PC-9 (cell line): ENCODE measurements at regions not wholly inside any gene's neighbourhood (a gene's known extent, or its start where the extent isn't known, plus 50 kb on each side); places are given as distances from the start of the nearest gene placed in this dataset.

ENCODE experiments used
- EZH2 ChIP-seq: fragments of 200-600 bp; sonication (generic); IDR thresholded peaks from 2 replicates; pipeline ENCODE4 v1.8.0; 2017; ENCODE audit warnings: antibody characterized with exemption, low read depth
- TF ChIP-seq, protein P1 (sequence below): fragments of 200-600 bp; sonication (generic); conservative IDR thresholded peaks from 2 replicates; pipeline ENCODE4 v1.6.1; 2017; ENCODE audit warnings: mixed run types, antibody characterized with exemption, mild to moderate bottlenecking, moderate library complexity

DNA sequence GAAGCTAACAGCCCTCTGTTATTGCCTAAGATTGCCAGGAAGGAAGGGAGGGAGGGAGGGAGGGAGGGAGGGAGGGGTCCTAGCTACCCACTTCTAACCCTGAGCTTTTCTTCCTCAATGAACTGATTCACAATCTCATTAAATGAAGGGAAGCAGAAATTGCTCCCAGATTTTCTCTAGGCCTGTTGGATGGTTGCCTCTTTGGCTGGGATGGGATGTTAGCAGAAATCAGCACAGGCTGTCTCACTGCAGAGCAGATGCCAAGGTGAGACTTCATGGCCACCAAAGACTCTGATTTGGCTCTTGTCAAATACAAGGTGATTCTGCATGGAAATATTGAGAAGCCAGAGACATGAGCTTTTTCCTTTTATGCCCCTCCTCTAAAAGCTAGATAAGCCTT is 578.6 kb downstream of the ACTL7B start:
- TF ChIP-seq, protein P1, sequence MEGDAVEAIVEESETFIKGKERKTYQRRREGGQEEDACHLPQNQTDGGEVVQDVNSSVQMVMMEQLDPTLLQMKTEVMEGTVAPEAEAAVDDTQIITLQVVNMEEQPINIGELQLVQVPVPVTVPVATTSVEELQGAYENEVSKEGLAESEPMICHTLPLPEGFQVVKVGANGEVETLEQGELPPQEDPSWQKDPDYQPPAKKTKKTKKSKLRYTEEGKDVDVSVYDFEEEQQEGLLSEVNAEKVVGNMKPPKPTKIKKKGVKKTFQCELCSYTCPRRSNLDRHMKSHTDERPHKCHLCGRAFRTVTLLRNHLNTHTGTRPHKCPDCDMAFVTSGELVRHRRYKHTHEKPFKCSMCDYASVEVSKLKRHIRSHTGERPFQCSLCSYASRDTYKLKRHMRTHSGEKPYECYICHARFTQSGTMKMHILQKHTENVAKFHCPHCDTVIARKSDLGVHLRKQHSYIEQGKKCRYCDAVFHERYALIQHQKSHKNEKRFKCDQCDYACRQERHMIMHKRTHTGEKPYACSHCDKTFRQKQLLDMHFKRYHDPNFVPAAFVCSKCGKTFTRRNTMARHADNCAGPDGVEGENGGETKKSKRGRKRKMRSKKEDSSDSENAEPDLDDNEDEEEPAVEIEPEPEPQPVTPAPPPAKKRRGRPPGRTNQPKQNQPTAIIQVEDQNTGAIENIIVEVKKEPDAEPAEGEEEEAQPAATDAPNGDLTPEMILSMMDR = no peak
- no peak for TF ChIP-seq EZH2
